Spleen (tissue), 7 donors: ENCODE measurements at regions not wholly inside any gene's neighbourhood (a gene's known extent, or its start where the extent isn't known, plus 50 kb on each side); places are given as distances from the start of the nearest gene placed in this dataset.

Source experiments
- POLR2AphosphoS5 ChIP-seq, 3 donors: sonication (generic); formaldehyde crosslinking; IDR thresholded peaks; one replicate each; pipeline ENCODE4 v1.5.1; 2017; ENCODE audit warnings: antibody characterized with exemption in 3 of 3
- TF ChIP-seq, protein P1 (sequence below), 11 experiments: fragments of 200-600 bp in 7 of 11; fragments of 450-650 bp in 4 of 11; sonication (generic) in 4 of 11; IDR thresholded peaks in 8 of 11; conservative IDR thresholded peaks in 3 of 11; 1 replicate in 7 of 11; 2 replicates in 4 of 11; pipeline versions ENCODE4 v1.4.0 to v1.8.0; 2016 to 2021; ENCODE audit warnings: antibody characterized with exemption in 11 of 11, inconsistent platforms in 4 of 11, mild to moderate bottlenecking in 1 of 11
- donor health status: DM: no; HTN: no; CAD: no; lungs with moderate emphysema.
- donor health status: DM: no; HTN: no; CAD: no.
- donor health status: DM: no; HTN: no; CAD: no.

GRCh38 chr5:103827976-103828375, 265.4 kb upstream of the NUDT12 start:
- TF ChIP-seq, protein P1, sequence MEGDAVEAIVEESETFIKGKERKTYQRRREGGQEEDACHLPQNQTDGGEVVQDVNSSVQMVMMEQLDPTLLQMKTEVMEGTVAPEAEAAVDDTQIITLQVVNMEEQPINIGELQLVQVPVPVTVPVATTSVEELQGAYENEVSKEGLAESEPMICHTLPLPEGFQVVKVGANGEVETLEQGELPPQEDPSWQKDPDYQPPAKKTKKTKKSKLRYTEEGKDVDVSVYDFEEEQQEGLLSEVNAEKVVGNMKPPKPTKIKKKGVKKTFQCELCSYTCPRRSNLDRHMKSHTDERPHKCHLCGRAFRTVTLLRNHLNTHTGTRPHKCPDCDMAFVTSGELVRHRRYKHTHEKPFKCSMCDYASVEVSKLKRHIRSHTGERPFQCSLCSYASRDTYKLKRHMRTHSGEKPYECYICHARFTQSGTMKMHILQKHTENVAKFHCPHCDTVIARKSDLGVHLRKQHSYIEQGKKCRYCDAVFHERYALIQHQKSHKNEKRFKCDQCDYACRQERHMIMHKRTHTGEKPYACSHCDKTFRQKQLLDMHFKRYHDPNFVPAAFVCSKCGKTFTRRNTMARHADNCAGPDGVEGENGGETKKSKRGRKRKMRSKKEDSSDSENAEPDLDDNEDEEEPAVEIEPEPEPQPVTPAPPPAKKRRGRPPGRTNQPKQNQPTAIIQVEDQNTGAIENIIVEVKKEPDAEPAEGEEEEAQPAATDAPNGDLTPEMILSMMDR (IDR thresholded peaks at IDR 0.05 in 8 of 11, conservative IDR thresholded peaks at IDR 0.05 in 3 of 11), result no peak
- no peak for TF ChIP-seq POLR2AphosphoS5 (IDR thresholded peaks at IDR 0.05)
